ENCODE measurements at regions not wholly inside any gene's neighbourhood (a gene's known extent, or its start where the extent isn't known, plus 50 kb on each side); places are given as distances from the start of the nearest gene placed in this dataset.

- TF ChIP-seq, protein P1, sequence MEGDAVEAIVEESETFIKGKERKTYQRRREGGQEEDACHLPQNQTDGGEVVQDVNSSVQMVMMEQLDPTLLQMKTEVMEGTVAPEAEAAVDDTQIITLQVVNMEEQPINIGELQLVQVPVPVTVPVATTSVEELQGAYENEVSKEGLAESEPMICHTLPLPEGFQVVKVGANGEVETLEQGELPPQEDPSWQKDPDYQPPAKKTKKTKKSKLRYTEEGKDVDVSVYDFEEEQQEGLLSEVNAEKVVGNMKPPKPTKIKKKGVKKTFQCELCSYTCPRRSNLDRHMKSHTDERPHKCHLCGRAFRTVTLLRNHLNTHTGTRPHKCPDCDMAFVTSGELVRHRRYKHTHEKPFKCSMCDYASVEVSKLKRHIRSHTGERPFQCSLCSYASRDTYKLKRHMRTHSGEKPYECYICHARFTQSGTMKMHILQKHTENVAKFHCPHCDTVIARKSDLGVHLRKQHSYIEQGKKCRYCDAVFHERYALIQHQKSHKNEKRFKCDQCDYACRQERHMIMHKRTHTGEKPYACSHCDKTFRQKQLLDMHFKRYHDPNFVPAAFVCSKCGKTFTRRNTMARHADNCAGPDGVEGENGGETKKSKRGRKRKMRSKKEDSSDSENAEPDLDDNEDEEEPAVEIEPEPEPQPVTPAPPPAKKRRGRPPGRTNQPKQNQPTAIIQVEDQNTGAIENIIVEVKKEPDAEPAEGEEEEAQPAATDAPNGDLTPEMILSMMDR (IDR thresholded peaks at IDR 0.05 in 4 of 5, conservative IDR thresholded peaks at IDR 0.05 in 1 of 5): no peak
- peak; percentile 76 to 95 for TF ChIP-seq POLR2A (IDR thresholded peaks at IDR 0.05)
Measured at GRCh38 chr15:92831655-92832328, 68.3 kb upstream of the CHD2 start.

Measured in gastrocnemius medialis (tissue), 4 donors.